Limb (tissue), 2 donors: ENCODE measurements at regions not wholly inside any gene's neighbourhood (a gene's known extent, or its start where the extent isn't known, plus 50 kb on each side); places are given as distances from the start of the nearest gene placed in this dataset.
A peak's percentile ranks its signal among the peaks of the same experiment; 100 is the strongest.

ENCODE experiments used
- DNase-seq, 2 donors: peaks; one replicate each; pipeline ENCODE4 v3.0.0-alpha.2; 2016; ENCODE audit errors: extremely low spot score in 2 of 2

DNA sequence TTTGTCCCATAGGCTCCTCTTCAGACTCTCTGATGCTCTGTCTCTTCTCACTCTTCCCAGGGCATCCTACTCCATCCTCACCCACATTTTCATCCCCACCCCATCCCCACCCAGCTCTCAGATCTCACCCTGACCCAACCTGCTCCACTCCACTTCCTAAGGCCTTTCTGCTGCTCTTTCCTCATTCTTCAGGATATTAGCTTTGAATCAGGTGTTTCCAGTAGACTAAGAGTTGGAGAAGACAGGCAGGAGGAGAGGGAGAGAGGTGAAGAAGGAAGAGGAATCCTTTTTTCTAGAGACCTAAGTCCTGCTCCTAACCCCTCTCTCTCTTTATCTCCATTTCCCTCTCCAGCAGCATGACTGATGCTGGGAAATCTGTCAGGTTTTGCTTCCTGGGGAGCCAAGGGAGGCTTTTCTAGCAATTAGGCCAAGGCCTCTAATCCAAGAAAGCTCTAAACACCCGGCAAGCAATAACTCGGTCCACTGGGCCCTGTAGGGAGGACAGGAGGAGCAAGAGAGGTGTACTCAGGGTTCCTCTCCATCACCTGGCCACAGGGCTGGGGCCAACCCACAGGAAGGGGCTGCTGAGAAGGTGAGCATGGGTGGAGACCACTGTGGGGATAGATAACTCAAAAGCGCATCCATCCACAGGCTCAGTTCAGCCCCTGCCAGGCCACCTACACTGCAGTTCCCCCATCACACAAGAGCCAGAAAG, 133.3 kb downstream of the TMEM132E start:
- no peak for DNase-seq

DNA sequence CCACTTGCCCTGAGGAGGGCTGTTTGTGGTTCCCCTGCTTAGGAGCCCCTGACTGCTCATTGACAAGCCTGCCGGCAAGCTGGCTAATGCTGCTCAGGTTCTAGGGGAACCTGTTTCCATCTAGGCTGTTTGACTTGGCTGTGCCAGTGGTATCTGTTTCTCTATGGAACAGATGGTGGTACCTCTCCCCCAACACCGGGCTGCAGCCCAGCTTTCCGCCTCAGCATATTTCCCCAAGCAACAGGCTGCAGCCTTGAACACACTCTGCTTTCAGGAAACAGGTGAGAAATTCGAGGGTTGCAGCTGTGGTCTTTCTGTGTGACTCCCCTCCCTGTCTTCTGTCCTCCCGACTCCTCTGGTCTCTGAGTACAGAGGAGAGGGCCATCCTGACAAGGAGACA, 132.3 kb downstream of the TMEM132E start:
- no peak for DNase-seq

DNA sequence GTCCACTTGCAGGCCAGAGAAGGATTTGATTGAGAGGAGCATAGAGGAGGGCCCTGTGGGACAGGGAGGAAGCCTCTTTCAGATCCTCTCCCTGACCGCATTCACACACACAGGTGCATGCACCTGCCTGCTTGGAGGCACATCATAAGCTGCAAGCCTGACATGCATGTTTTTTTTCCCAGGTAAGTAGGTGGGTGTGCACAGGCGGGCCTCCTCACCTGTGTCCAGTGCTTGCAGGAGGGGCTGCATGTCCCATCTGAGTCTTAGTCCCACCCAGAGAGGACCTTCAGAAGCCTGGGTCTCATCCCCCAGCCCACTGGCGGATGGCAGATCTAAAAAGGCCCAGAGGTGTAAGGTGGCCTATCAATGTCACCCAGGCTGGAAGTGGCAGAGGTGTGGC, 130.8 kb downstream of the TMEM132E start:
- no peak for DNase-seq

DNA sequence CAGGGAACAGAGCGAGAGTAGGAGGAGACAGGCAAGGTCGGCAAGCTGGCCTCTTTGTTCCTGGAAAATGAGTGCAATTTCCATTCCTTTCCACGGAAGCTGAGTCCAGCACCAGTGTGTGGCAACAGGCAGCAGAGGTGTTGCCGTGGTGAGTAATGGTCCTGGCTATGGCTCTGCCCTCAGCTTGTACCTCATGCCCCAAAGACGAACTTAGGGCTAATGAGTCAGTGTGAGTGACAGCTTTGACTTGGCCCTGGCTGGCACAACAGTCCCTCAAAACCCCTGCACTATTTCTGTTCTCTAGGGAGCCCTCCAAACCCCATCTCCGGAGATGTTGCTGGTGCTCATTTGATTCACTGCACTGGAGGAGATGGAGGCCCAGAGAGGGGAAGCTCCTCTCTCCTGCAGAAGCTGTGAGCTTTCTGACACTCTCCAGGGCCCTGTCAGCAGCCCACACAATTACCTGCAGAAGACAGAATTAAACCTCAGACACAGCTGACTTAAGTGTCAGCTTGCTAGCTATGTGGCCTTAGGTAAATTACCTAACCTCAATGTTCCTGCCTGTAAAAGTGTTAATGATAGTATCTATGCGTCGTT, 129.9 kb downstream of the TMEM132E start:
- DNase-seq = no peak

DNA sequence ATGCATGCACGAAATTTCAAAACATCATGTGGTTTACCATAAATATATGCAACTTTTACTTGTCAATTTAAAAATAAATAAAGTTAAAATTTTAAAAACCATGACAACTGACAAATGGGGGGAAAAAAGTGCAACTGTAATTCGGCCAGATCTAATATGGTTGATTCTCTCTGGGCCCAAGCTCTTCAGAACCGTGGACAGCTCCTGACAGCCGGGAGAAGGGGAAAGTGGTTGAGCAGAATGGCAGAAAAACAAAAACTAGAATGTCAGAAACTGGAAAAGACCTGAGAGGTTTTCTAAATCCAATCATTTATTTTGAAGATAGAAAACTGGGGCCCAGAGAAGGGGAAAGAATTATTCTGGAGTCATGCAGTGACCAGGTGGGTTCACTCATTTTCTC, 126.6 kb downstream of the TMEM132E start:
- DNase-seq = peak; percentile 10 to 61

DNA sequence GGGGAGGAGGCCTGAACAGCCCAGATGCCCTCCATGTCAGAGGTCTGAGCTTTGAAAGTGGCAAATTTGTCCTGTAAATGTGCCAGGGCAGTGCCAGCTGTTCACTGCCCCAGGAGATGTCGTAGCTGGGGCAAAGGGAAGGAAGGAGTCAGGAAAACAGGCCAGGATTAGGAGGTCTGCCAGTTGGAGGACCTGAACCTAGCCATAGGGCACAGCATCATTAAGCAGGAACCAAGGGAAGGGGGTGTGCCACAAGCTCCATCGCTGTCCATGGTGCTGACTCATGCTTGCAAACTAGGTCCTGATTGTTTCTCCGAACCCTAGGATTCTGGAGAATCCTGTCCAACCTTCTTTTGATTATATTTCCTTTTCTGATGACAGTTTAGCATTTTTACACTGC, 124.2 kb downstream of the TMEM132E start:
- DNase-seq = peak; percentile 64 to 67

DNA sequence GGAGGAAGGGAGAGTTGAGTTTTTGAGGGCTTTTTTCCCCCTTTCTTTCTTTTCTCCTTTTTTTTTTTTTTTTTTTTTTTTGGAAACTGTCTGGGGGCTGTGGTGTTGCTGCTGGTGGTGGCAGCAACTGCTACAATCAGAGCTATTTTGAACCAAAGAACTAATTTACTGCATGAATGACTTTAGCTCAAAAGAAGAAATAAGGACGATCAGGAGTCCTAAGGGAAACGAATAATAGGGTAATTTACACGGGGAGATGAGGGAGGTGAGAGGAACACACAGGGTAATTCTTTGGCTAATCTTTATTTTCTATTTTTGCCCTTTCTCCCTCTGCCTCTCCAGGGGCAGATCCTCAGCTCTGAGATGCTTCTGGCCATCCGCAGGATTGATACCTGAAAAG, 119.8 kb downstream of the TMEM132E start:
- no peak for DNase-seq

DNA sequence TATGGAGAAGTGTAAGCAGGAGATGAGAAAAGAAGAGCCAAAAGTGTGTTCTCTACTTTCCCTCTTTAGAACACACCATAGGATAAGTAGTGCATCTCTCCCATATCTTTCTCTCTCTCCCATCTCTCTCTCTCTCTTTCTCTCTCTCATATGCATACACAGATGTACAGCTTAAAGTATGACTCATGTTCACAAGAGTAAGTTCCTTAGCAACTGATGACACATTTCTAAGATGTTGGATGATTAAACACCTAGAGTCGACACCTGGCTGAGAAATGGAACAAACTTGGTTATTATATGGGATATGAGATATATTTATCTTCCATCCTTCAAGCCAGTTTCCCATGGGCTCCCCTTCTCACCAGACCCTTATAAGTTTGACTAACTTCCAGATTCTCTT, 113.5 kb downstream of the TMEM132E start:
- no peak for DNase-seq
